Lower lobe of right lung (tissue), 2 donors: ENCODE measurements at regions not wholly inside any gene's neighbourhood (a gene's known extent, or its start where the extent isn't known, plus 50 kb on each side); places are given as distances from the start of the nearest gene placed in this dataset.

Source experiments
- ATAC-seq, 2 donors: fragments of 200-7000 bp; cut with Tn5 transposase; one replicate each; pipeline ENCODE4 v1.9.1; 2020 to 2022; ENCODE audit warnings: mild to moderate bottlenecking in 2 of 2, moderate library complexity in 2 of 2
- DNase-seq: peaks from one replicate; pipeline ENCODE4 v3.0.0-alpha.2; 2020
- H3K27ac ChIP-seq: fragments of 200-600 bp; one replicate; pipeline ENCODE4 v1.8.0; 2022
- H3K27me3 ChIP-seq: fragments of 200-600 bp; one replicate; pipeline ENCODE4 v1.8.0; 2022; ENCODE audit warnings: low read depth
- H3K36me3 ChIP-seq: fragments of 200-600 bp; one replicate; pipeline ENCODE4 v1.8.0; 2022; ENCODE audit warnings: mild to moderate bottlenecking
- H3K4me1 ChIP-seq: fragments of 200-600 bp; one replicate; pipeline ENCODE4 v1.8.0; 2022
- H3K4me3 ChIP-seq: fragments of 200-600 bp; one replicate; pipeline ENCODE4 v1.8.0; 2022; ENCODE audit warnings: mild to moderate bottlenecking
- H3K9me3 ChIP-seq: fragments of 200-600 bp; one replicate; pipeline ENCODE4 v1.8.0; 2022
- intact Hi-C: fragments of 100-400 bp; cut with DNase I; formaldehyde crosslinking; loops from one replicate; pipeline ENCODE4 v1.11.0; 2022
- TF ChIP-seq, protein P1 (sequence below): fragments of 200-600 bp; IDR thresholded peaks from one replicate; pipeline ENCODE4 v1.8.0; 2022; ENCODE audit warnings: antibody characterized with exemption, mild to moderate bottlenecking
- donor health status: DM: no; HTN: yes; CAD: no; lungs with severe emphysema.

- Histone ChIP-seq H3K4me3 (no peak overlapping the region), H3K4me1 (no peaks in the 10 kb centered on the region), H3K27ac (no peak overlapping the region), H3K9me3 (no peaks in the 10 kb centered on the region), H3K27me3 (peaks cover 1% of the 10 kb centered on the region), H3K36me3 (no peaks in the 10 kb centered on the region)
- no peak for DNase-seq
- intact Hi-C loops = no loop called here
- TF ChIP-seq, protein P1, sequence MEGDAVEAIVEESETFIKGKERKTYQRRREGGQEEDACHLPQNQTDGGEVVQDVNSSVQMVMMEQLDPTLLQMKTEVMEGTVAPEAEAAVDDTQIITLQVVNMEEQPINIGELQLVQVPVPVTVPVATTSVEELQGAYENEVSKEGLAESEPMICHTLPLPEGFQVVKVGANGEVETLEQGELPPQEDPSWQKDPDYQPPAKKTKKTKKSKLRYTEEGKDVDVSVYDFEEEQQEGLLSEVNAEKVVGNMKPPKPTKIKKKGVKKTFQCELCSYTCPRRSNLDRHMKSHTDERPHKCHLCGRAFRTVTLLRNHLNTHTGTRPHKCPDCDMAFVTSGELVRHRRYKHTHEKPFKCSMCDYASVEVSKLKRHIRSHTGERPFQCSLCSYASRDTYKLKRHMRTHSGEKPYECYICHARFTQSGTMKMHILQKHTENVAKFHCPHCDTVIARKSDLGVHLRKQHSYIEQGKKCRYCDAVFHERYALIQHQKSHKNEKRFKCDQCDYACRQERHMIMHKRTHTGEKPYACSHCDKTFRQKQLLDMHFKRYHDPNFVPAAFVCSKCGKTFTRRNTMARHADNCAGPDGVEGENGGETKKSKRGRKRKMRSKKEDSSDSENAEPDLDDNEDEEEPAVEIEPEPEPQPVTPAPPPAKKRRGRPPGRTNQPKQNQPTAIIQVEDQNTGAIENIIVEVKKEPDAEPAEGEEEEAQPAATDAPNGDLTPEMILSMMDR = peak; percentile 53
- peak; percentile 59 to 82 for ATAC-seq
Observed at GRCh38 chr12:131454418-131455217, 256.3 kb upstream of the SFSWAP start.

DNA sequence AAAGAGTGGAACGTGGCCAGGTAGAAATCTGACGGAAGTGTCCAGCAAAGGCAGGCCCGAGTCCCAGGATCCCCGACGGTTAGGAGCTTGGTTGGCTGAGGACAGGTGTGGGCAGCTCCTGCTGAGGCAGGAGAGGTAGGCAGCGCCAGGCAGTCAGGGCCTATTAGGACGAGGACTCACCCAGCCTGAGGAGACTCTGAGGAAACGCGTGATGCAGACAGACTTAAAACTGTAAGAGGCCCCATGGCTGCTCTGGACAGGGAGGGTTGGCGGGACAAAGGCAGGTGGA is 255.7 kb upstream of the SFSWAP start:
- no peaks in the 10 kb centered on the region for H3K36me3 ChIP-seq
- ATAC-seq (peak in 1 of 2 donors; percentile 6), DNase-seq (no peak)
- no peaks in the 10 kb centered on the region for H3K4me1 ChIP-seq
- intact Hi-C loops = no loop called here
- TF ChIP-seq, protein P1 = no peak
- H3K9me3 ChIP-seq = no peaks in the 10 kb centered on the region
- H3K4me3 ChIP-seq = no peak overlapping the region
- H3K27me3 ChIP-seq = peaks cover 7% of the 10 kb centered on the region
- no peak overlapping the region for H3K27ac ChIP-seq

- DNase-seq (no peak), ATAC-seq (no peak)
- Histone ChIP-seq H3K4me3 (no peak overlapping the region), H3K4me1 (no peaks in the 10 kb centered on the region), H3K27ac (no peak overlapping the region), H3K36me3 (no peaks in the 10 kb centered on the region), H3K9me3 (no peaks in the 10 kb centered on the region), H3K27me3 (peaks cover 9% of the 10 kb centered on the region)
- TF ChIP-seq, protein P1 = no peak
- intact Hi-C loops = no loop called here
Observed at GRCh38 chr12:131455581-131456110, 255.2 kb upstream of the SFSWAP start.

- no peak for ATAC-seq
- no peaks in the 10 kb centered on the region for H3K4me1 ChIP-seq
Observed at GRCh38 chr12:131456301-131457027, 254.4 kb upstream of the SFSWAP start.

GRCh38 chr12:131457028-131457310 is 253.9 kb upstream of the SFSWAP start:
- DNase-seq = no peak
- Histone ChIP-seq H3K36me3 (no peaks in the 10 kb centered on the region), H3K9me3 (no peaks in the 10 kb centered on the region), H3K27me3 (peaks cover 17% of the 10 kb centered on the region), H3K4me1 (no peaks in the 10 kb centered on the region), H3K27ac (no peak overlapping the region), H3K4me3 (no peak overlapping the region)
- TF ChIP-seq, protein P1 = no peak
- intact Hi-C loops = no loop called here
- ATAC-seq = no peak

More at GRCh38 chr12:131456301-131457027, 254.4 kb upstream of the SFSWAP start:
- intact Hi-C loops = no loop called here
- peaks cover 15% of the 10 kb centered on the region for H3K27me3 ChIP-seq
- H3K9me3 ChIP-seq = no peaks in the 10 kb centered on the region
- no peaks in the 10 kb centered on the region for H3K36me3 ChIP-seq
- TF ChIP-seq, protein P1 = no peak
- no peak for DNase-seq
- H3K4me3 ChIP-seq = no peak overlapping the region
- H3K27ac ChIP-seq = no peak overlapping the region
